Vagina (tissue), 2 donors: ENCODE measurements at regions not wholly inside any gene's neighbourhood (a gene's known extent, or its start where the extent isn't known, plus 50 kb on each side); places are given as distances from the start of the nearest gene placed in this dataset.

Source experiments
- DNase-seq, 2 donors: peaks; one replicate each; pipeline ENCODE4 v3.0.0-alpha.2; 2017; ENCODE audit errors: extremely low spot score in 2 of 2
- H3K27ac ChIP-seq: fragments of 200-600 bp; sonication (generic); one replicate; pipeline ENCODE4 v1.5.1; 2019
- H3K27me3 ChIP-seq: fragments of 200-600 bp; sonication (generic); one replicate; pipeline ENCODE4 v1.5.1; 2019
- H3K36me3 ChIP-seq, 2 donors: fragments of 200-600 bp; sonication (generic); one replicate each; pipeline ENCODE4 v1.5.1; 2017 to 2019
- H3K4me1 ChIP-seq: fragments of 200-600 bp; sonication (generic); one replicate; pipeline ENCODE4 v1.5.1; 2019
- H3K4me3 ChIP-seq, 2 donors: fragments of 200-600 bp; sonication (generic); 1 replicate in 1 of 2; 2 replicates in 1 of 2; pipeline ENCODE4 v1.5.1; 2016 to 2019
- H3K9me3 ChIP-seq: fragments of 200-600 bp; sonication (generic); one replicate; pipeline ENCODE4 v1.5.1; 2019
- POLR2A ChIP-seq, 2 donors: fragments of 450-650 bp; IDR thresholded peaks; one replicate each; pipeline ENCODE4 v1.6.1; 2017; ENCODE audit warnings: antibody characterized with exemption in 2 of 2, mild to moderate bottlenecking in 2 of 2, moderate library complexity in 2 of 2
- POLR2AphosphoS5 ChIP-seq, 2 donors: sonication (generic); formaldehyde crosslinking; IDR thresholded peaks; one replicate each; pipeline ENCODE4 v1.9.0; 2017; ENCODE audit warnings: antibody characterized with exemption in 2 of 2, mild to moderate bottlenecking in 2 of 2, low read depth in 1 of 2; ENCODE audit not compliant: insufficient read depth in 1 of 2
- intact Hi-C: fragments of 100-400 bp; cut with DNase I; formaldehyde crosslinking; loops from one replicate; pipeline ENCODE4 v1.15.1; 2023
- TF ChIP-seq, protein P1 (sequence below), 3 experiments: fragments of 450-650 bp in 2 of 3; fragments of 200-600 bp in 1 of 3; sonication (generic) in 1 of 3; IDR thresholded peaks; one replicate each; pipeline ENCODE4 v1.5.1; 2017 to 2019; ENCODE audit warnings: antibody characterized with exemption in 3 of 3, mild to moderate bottlenecking in 2 of 3, moderate library complexity in 2 of 3

DNA sequence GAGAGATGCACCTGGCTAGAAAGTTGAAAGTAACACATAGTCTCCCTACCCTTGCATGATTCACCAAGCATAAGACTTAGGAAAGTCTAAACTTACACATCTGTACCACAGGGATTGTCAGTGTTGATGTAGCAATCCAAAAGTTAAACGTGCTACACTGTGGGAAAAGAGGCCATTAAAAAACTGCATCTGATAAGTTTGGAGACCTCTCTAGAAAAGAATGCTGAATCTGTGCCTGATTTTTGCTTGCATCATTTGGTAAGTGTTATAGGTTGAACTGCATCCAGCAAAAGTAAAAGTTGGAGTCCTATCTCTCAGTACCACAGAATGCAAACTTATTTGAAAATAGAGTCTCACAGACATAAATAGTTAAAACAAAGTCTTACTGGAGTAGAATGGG lies 126.6 kb downstream of the SLC6A15 start:
- Histone ChIP-seq H3K27ac (no peak overlapping the region), H3K4me3 (no peak overlapping the region), H3K36me3 (no peaks in the 10 kb centered on the region), H3K9me3 (no peaks in the 10 kb centered on the region), H3K4me1 (no peaks in the 10 kb centered on the region), H3K27me3 (no peaks in the 10 kb centered on the region)
- intact Hi-C loops, result no loop called here
- DNase-seq, result no peak
- TF ChIP-seq POLR2AphosphoS5 (IDR thresholded peaks at IDR 0.05; ENCODE audit: insufficient read depth in 1 of 2, low read depth in 1 of 2) (no peak), POLR2A (IDR thresholded peaks at IDR 0.05) (no peak)
- TF ChIP-seq, protein P1, sequence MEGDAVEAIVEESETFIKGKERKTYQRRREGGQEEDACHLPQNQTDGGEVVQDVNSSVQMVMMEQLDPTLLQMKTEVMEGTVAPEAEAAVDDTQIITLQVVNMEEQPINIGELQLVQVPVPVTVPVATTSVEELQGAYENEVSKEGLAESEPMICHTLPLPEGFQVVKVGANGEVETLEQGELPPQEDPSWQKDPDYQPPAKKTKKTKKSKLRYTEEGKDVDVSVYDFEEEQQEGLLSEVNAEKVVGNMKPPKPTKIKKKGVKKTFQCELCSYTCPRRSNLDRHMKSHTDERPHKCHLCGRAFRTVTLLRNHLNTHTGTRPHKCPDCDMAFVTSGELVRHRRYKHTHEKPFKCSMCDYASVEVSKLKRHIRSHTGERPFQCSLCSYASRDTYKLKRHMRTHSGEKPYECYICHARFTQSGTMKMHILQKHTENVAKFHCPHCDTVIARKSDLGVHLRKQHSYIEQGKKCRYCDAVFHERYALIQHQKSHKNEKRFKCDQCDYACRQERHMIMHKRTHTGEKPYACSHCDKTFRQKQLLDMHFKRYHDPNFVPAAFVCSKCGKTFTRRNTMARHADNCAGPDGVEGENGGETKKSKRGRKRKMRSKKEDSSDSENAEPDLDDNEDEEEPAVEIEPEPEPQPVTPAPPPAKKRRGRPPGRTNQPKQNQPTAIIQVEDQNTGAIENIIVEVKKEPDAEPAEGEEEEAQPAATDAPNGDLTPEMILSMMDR (IDR thresholded peaks at IDR 0.05), result no peak

DNA sequence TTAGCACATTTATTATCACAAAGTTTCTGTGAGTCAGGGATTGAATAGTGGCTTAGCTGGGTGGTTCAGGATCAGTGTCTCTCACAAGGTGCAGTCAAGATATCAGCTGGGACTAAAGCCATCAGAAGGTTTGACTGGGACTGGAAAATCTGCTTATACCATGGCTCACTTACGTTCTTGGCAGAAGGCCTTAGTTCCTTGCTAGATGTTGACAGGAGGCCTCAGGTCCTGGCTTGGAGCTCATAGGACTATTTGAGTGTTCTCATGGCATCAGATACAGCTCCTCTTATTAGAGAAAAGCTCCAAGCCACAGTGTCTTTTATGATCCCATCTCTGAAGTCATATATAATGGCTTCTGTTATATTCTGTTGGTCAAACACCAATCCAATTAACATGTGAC lies 127.3 kb downstream of the SLC6A15 start:
- Histone ChIP-seq H3K27me3 (no peaks in the 10 kb centered on the region), H3K36me3 (no peaks in the 10 kb centered on the region), H3K4me3 (no peak overlapping the region), H3K27ac (no peak overlapping the region), H3K9me3 (no peaks in the 10 kb centered on the region), H3K4me1 (no peaks in the 10 kb centered on the region)
- no peak for TF ChIP-seq POLR2A (IDR thresholded peaks at IDR 0.05)
- TF ChIP-seq, protein P1 (IDR thresholded peaks at IDR 0.05), result no peak
- no peak for TF ChIP-seq POLR2AphosphoS5 (IDR thresholded peaks at IDR 0.05; ENCODE audit: insufficient read depth in 1 of 2, low read depth in 1 of 2)
- intact Hi-C loops, result no loop called here
- no peak for DNase-seq

DNA sequence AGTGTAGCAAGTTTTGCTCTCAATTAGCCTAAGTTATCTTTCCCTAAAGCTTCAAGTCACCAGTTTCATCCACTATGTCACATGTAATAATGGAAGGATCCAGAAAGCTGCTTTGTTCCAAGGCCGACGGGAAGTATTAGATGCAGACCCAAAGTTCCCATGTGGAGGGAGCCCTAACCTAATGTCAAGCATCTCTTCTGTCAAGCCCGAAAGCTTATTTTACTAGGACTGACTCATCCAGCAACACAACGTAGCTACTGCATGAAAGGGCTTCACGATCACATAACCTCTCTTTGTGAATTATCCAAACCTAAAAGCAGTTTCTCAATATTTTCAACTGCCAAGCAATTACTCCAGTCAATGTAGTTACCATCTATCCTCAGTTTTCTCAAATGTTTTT lies 133.4 kb downstream of the SLC6A15 start:
- TF ChIP-seq POLR2A (IDR thresholded peaks at IDR 0.05) (no peak), POLR2AphosphoS5 (IDR thresholded peaks at IDR 0.05; ENCODE audit: insufficient read depth in 1 of 2, low read depth in 1 of 2) (no peak)
- TF ChIP-seq, protein P1 (IDR thresholded peaks at IDR 0.05), result no peak
- no peaks in the 10 kb centered on the region for H3K36me3 ChIP-seq
- intact Hi-C loops, result no loop called here

DNA sequence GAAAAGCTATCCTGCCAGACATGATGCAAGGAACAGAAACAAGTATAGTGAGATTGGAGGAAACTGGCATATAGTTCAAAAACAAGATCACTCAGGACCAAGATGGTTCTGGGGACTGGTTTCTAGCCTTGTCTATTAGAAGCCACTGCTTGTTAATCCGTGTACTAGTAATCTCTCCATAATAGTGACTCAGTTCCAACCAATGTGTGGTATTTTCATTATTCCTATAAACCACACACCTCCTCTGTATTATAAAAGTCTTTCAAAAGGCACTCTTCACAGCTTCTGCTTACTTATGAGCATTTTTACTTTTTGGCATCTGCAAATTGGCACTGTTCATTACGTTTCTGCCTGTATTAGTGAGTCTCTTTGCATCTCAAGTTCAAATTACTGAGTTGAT lies 140.3 kb downstream of the SLC6A15 start:
- intact Hi-C loops, result no loop called here
- Histone ChIP-seq H3K27ac (no peak overlapping the region), H3K27me3 (no peaks in the 10 kb centered on the region), H3K4me1 (no peaks in the 10 kb centered on the region), H3K4me3 (no peak overlapping the region), H3K36me3 (no peaks in the 10 kb centered on the region), H3K9me3 (no peaks in the 10 kb centered on the region)
- no peak for TF ChIP-seq POLR2A (IDR thresholded peaks at IDR 0.05)
- no peak for TF ChIP-seq POLR2AphosphoS5 (IDR thresholded peaks at IDR 0.05; ENCODE audit: insufficient read depth in 1 of 2, low read depth in 1 of 2)
- TF ChIP-seq, protein P1 (IDR thresholded peaks at IDR 0.05), result no peak
- no peak for DNase-seq

More for the DNA sequence above, 133.4 kb downstream of the SLC6A15 start:
- Histone ChIP-seq H3K27ac (no peak overlapping the region), H3K4me1 (no peaks in the 10 kb centered on the region), H3K27me3 (no peaks in the 10 kb centered on the region), H3K9me3 (no peaks in the 10 kb centered on the region), H3K4me3 (no peak overlapping the region)
- DNase-seq, result no peak

DNA sequence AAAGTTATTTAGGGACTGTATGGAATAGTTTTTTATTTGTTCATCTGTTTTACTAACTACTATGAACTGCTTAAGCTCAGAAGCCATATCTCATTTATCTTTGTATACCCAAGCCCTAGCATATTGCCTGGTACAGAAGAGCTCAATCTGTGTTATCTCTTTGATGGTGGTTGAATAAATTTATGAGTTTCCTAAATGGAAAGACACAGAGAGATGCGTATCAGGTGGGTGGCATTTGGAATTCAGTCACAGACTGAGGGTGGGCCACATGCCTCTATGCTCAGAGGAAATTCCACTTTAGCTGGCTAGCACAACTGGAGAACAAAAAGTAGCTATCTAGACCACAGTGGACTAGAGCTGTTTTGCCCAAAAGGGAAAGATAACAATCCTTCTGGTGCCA lies 145.5 kb downstream of the SLC6A15 start:
- TF ChIP-seq, protein P1 (IDR thresholded peaks at IDR 0.05), result no peak
- no peak for TF ChIP-seq POLR2A (IDR thresholded peaks at IDR 0.05)
- TF ChIP-seq POLR2AphosphoS5 (IDR thresholded peaks at IDR 0.05; ENCODE audit: insufficient read depth in 1 of 2, low read depth in 1 of 2), result no peak
- Histone ChIP-seq H3K27me3 (no peaks in the 10 kb centered on the region), H3K27ac (no peak overlapping the region), H3K36me3 (no peaks in the 10 kb centered on the region), H3K4me3 (no peak overlapping the region), H3K9me3 (no peaks in the 10 kb centered on the region), H3K4me1 (no peaks in the 10 kb centered on the region)
- intact Hi-C loops, result no loop called here
- no peak for DNase-seq
